HL-60 (cell line): ENCODE measurements at regions not wholly inside any gene's neighbourhood (a gene's known extent, or its start where the extent isn't known, plus 50 kb on each side); places are given as distances from the start of the nearest gene placed in this dataset.

Experiments
- DNase-seq, 2 experiments: peaks; one replicate each; pipeline ENCODE4 v3.0.0-alpha.2; 2010 to 2020; ENCODE audit warnings: low read depth in 1 of 2, low spot score in 1 of 2
- H3K27ac ChIP-seq: fragments of 250-450 bp; sonication (Bioruptor Pico); replicated peaks from 2 replicates; pipeline ENCODE4 v1.5.1; 2020; ENCODE audit warnings: mild to moderate bottlenecking, moderate library complexity
- H3K27me3 ChIP-seq: fragments of 250-450 bp; sonication (Bioruptor Pico); 2 replicates; pipeline ENCODE4 v1.5.1; 2021; ENCODE audit warnings: mild to moderate bottlenecking, moderate library complexity; ENCODE audit not compliant: insufficient read depth, poor library complexity, severe bottlenecking
- H3K4me3 ChIP-seq: replicated peaks from 2 replicates; pipeline ENCODE4 v1.5.1; 2011; ENCODE audit warnings: mild to moderate bottlenecking, control low read depth, low read length; ENCODE audit not compliant: insufficient read depth
- CTCF ChIP-seq: IDR thresholded peaks from one replicate; pipeline ENCODE4 v1.5.1; 2011; ENCODE audit warnings: low read length, control low read depth, inconsistent platforms; ENCODE audit not compliant: insufficient read depth
- GABPA ChIP-seq: IDR thresholded peaks from 2 replicates; pipeline ENCODE4 v1.6.1; 2012; ENCODE audit warnings: low read depth
- POLR2AphosphoS5 ChIP-seq: IDR thresholded peaks from 2 replicates; pipeline ENCODE4 v1.6.1; 2012; ENCODE audit warnings: low read depth
- REST ChIP-seq: IDR thresholded peaks from 2 replicates; pipeline ENCODE4 v1.6.1; 2012; ENCODE audit warnings: low read depth; ENCODE audit not compliant: insufficient replicate concordance
- SPI1 ChIP-seq: IDR thresholded peaks from 2 replicates; pipeline ENCODE4 v1.6.1; 2012; ENCODE audit warnings: low read depth, mild to moderate bottlenecking, borderline replicate concordance

GRCh38 chr7:16069998-16070397 lies 351.3 kb downstream of the CRPPA start:
- H3K27ac ChIP-seq = no peak overlapping the region
- H3K4me3 ChIP-seq = no peak overlapping the region
- TF ChIP-seq CTCF (no peak), REST (no peak), SPI1 (no peak), GABPA (no peak), POLR2AphosphoS5 (no peak)
- no peaks in the 10 kb centered on the region for H3K27me3 ChIP-seq
- no peak for DNase-seq

- no peak overlapping the region for H3K4me3 ChIP-seq
These were observed 353.2 kb downstream of the CRPPA start for GRCh38 chr7:16068183-16068582.

GRCh38 chr7:16067711-16068110 lies 353.6 kb downstream of the CRPPA start:
- Histone ChIP-seq H3K27me3 (no peaks in the 10 kb centered on the region), H3K27ac (no peak overlapping the region), H3K4me3 (no peak overlapping the region)
- DNase-seq = no peak
- no peak for TF ChIP-seq SPI1
- no peak for TF ChIP-seq REST
- TF ChIP-seq POLR2AphosphoS5 = no peak
- no peak for TF ChIP-seq GABPA
- TF ChIP-seq CTCF = no peak

More at GRCh38 chr7:16068183-16068582, 353.2 kb downstream of the CRPPA start:
- no peak for DNase-seq
- H3K27ac ChIP-seq = no peak overlapping the region
- TF ChIP-seq REST (no peak), SPI1 (no peak), CTCF (no peak), POLR2AphosphoS5 (no peak), GABPA (no peak)
- no peaks in the 10 kb centered on the region for H3K27me3 ChIP-seq
